H9 (cell line): ENCODE measurements at regions not wholly inside any gene's neighbourhood (a gene's known extent, or its start where the extent isn't known, plus 50 kb on each side); places are given as distances from the start of the nearest gene placed in this dataset.

Experiments used
- DNase-seq: peaks from one replicate; pipeline ENCODE4 v3.0.0-alpha.2; 2017
- H2AFZ ChIP-seq: one replicate; pipeline ENCODE4 v1.6.1; 2013; ENCODE audit warnings: mild to moderate bottlenecking, low read length, control low read depth, moderate library complexity
- H2AK5ac ChIP-seq: 2 replicates; pipeline ENCODE4 v1.6.1; 2013; ENCODE audit warnings: low read length, control low read depth, mixed read lengths; ENCODE audit not compliant: insufficient read length
- H2BK120ac ChIP-seq: one replicate; pipeline ENCODE4 v1.6.1; 2013; ENCODE audit warnings: low read depth, mild to moderate bottlenecking, low read length, control low read depth, inconsistent platforms; ENCODE audit not compliant: poor library complexity, severe bottlenecking
- H2BK12ac ChIP-seq: 2 replicates; pipeline ENCODE4 v1.6.1; 2013; ENCODE audit warnings: low read length, control low read depth, mixed read lengths, low read depth; ENCODE audit not compliant: insufficient read length
- H2BK15ac ChIP-seq: 2 replicates; pipeline ENCODE4 v1.6.1; 2013; ENCODE audit warnings: low read depth, low read length, control low read depth
- H2BK20ac ChIP-seq: one replicate; pipeline ENCODE4 v1.6.1; 2013; ENCODE audit warnings: low read depth, mild to moderate bottlenecking, low read length, control low read depth, inconsistent platforms; ENCODE audit not compliant: poor library complexity, severe bottlenecking
- H2BK5ac ChIP-seq: 2 replicates; pipeline ENCODE4 v1.6.1; 2013; ENCODE audit warnings: low read length, control low read depth, mixed read lengths; ENCODE audit not compliant: insufficient read length
- H3K14ac ChIP-seq: 2 replicates; pipeline ENCODE4 v1.6.1; 2013; ENCODE audit warnings: low read length, control low read depth; ENCODE audit not compliant: insufficient read depth
- H3K18ac ChIP-seq: 2 replicates; pipeline ENCODE4 v1.6.1; 2013; ENCODE audit warnings: low read depth, mild to moderate bottlenecking, mixed read lengths, low read length, control low read depth; ENCODE audit not compliant: insufficient read length
- H3K23ac ChIP-seq: 2 replicates; pipeline ENCODE4 v1.6.1; 2013; ENCODE audit warnings: low read length, control low read depth, mixed read lengths, low read depth; ENCODE audit not compliant: insufficient read length
- H3K23me2 ChIP-seq: 2 replicates; pipeline ENCODE4 v1.6.1; 2013; ENCODE audit warnings: low read depth, mild to moderate bottlenecking, mixed read lengths, low read length, control low read depth; ENCODE audit not compliant: insufficient read length, poor library complexity, severe bottlenecking
- H3K27ac ChIP-seq: 2 replicates; pipeline ENCODE4 v1.5.1; 2013; ENCODE audit warnings: low read length, control low read depth, mixed read lengths, low read depth; ENCODE audit not compliant: insufficient read length
- H3K27me3 ChIP-seq: 2 replicates; pipeline ENCODE4 v1.6.1; 2013; ENCODE audit warnings: low read length, control low read depth, inconsistent platforms; ENCODE audit not compliant: insufficient read depth
- H3K4ac ChIP-seq: 2 replicates; pipeline ENCODE4 v1.6.1; 2013; ENCODE audit warnings: low read depth, mild to moderate bottlenecking, control low read depth, inconsistent platforms, low read length, moderate library complexity
- H3K4me1 ChIP-seq: 2 replicates; pipeline ENCODE4 v1.6.1; 2013; ENCODE audit warnings: low read length, control low read depth, inconsistent platforms; ENCODE audit not compliant: insufficient read depth
- H3K4me2 ChIP-seq: 2 replicates; pipeline ENCODE4 v1.6.1; 2013; ENCODE audit warnings: low read length, control low read depth, mixed read lengths; ENCODE audit not compliant: insufficient read length, insufficient read depth
- H3K56ac ChIP-seq: 2 replicates; pipeline ENCODE4 v1.6.1; 2013; ENCODE audit warnings: low read depth, mild to moderate bottlenecking, mixed read lengths, low read length, control low read depth; ENCODE audit not compliant: insufficient read length
- H3K79me1 ChIP-seq: 2 replicates; pipeline ENCODE4 v1.6.1; 2013; ENCODE audit warnings: low read depth, mild to moderate bottlenecking, moderate library complexity, low read length, control low read depth, inconsistent platforms; ENCODE audit not compliant: insufficient read depth, poor library complexity, severe bottlenecking
- H3K79me2 ChIP-seq: 2 replicates; pipeline ENCODE4 v1.6.1; 2013; ENCODE audit warnings: low read length, control low read depth, inconsistent platforms; ENCODE audit not compliant: insufficient read depth
- H3K9ac ChIP-seq: 2 replicates; pipeline ENCODE4 v1.6.1; 2013; ENCODE audit warnings: low read length, control low read depth, mixed read lengths; ENCODE audit not compliant: insufficient read length; ENCODE audit errors: extremely low read depth
- H3K9me3 ChIP-seq: one replicate; pipeline ENCODE4 v1.6.1; 2013; ENCODE audit warnings: low read depth, low read length, inconsistent platforms; ENCODE audit not compliant: control insufficient read depth
- H3T11ph ChIP-seq: one replicate; pipeline ENCODE4 v1.6.1; 2013; ENCODE audit warnings: mild to moderate bottlenecking, low read length, control low read depth, inconsistent platforms
- H4K20me1 ChIP-seq: one replicate; pipeline ENCODE4 v1.6.1; 2013; ENCODE audit not compliant: control insufficient read depth, insufficient read length, insufficient read depth
- H4K5ac ChIP-seq: 2 replicates; pipeline ENCODE4 v1.6.1; 2013; ENCODE audit warnings: low read depth, mild to moderate bottlenecking, mixed read lengths, low read length, control low read depth; ENCODE audit not compliant: insufficient read length
- H4K8ac ChIP-seq: replicated peaks from 2 replicates; pipeline ENCODE4 v1.6.1; 2013; ENCODE audit warnings: low read length, control low read depth, mixed read lengths, low read depth; ENCODE audit not compliant: insufficient read length
- H4K91ac ChIP-seq: 2 replicates; pipeline ENCODE4 v1.6.1; 2013; ENCODE audit warnings: low read depth, mild to moderate bottlenecking, moderate library complexity, mixed read lengths, low read length, control low read depth; ENCODE audit not compliant: insufficient read length
- H3K27ac Mint-ChIP-seq, 3 experiments: 2 replicates in 2 of 3; 3 replicates in 1 of 3; pipeline ENCODE4 v1.8.0; 2020 to 2021; ENCODE audit warnings: mixed read lengths in 3 of 3, mild to moderate bottlenecking in 1 of 3, moderate library complexity in 1 of 3
- H3K27me3 Mint-ChIP-seq: 2 replicates; pipeline ENCODE4 v1.8.0; 2021; ENCODE audit warnings: low read depth, mild to moderate bottlenecking, moderate library complexity, mixed read lengths
- H3K36me3 Mint-ChIP-seq, 3 experiments: 2 replicates in 2 of 3; 3 replicates in 1 of 3; pipeline ENCODE4 v1.8.0; 2020 to 2021; ENCODE audit warnings: low read depth in 3 of 3, mixed read lengths in 3 of 3; ENCODE audit not compliant: insufficient read depth in 1 of 3
- H3K4me1 Mint-ChIP-seq, 2 experiments: 2 replicates each; pipeline ENCODE4 v1.8.0; 2020; ENCODE audit warnings: mixed read lengths in 2 of 2
- H3K4me3 Mint-ChIP-seq, 2 experiments: 2 replicates in 1 of 2; 3 replicates in 1 of 2; pipeline ENCODE4 v1.8.0; 2020 to 2021; ENCODE audit warnings: mild to moderate bottlenecking in 2 of 2, mixed read lengths in 2 of 2, moderate library complexity in 1 of 2
- H3K9me3 Mint-ChIP-seq, 2 experiments: 2 replicates in 1 of 2; 3 replicates in 1 of 2; pipeline ENCODE4 v1.8.0; 2020; ENCODE audit warnings: mild to moderate bottlenecking in 2 of 2, mixed read lengths in 2 of 2, moderate library complexity in 1 of 2
- CTCF ChIP-seq: fragments of 200-600 bp; sonication (generic); conservative IDR thresholded peaks from 3 replicates; pipeline ENCODE4 v1.8.0; 2021; ENCODE audit warnings: antibody characterized with exemption, mild to moderate bottlenecking
- WGBS: extraction: QIAGEN DNeasy Blood & Tissue Kit; methylation state at CpG from one replicate; pipeline ENCODE4 v1.1.7; 2013; ENCODE audit warnings: missing lambda C conversion rate, low lambda C conversion rate, mixed read lengths; ENCODE audit not compliant: insufficient read length; ENCODE audit errors: extremely low coverage; 5-methylcytosine and 5-hydroxymethylcytosine counted together

GRCh38 chr11:29023761-29024160 is 915.6 kb downstream of the METTL15 start:
- H3K4me1 Mint-ChIP-seq = peaks cover 5 to 13% of the 10 kb centered on the region in 2 experiments
- no peak overlapping the region for H2BK20ac ChIP-seq
- no peak overlapping the region for H2AK5ac ChIP-seq
- H3K9me3 ChIP-seq = no peaks in the 10 kb centered on the region
- no peak overlapping the region for H4K5ac ChIP-seq
- no peak overlapping the region for H3T11ph ChIP-seq
- H3K79me2 ChIP-seq = no peaks in the 10 kb centered on the region
- no peaks in the 10 kb centered on the region for H3K4me1 ChIP-seq
- DNase-seq = no peak
- no peak for TF ChIP-seq CTCF
- no peak overlapping the region for H2BK5ac ChIP-seq
- H3K27ac Mint-ChIP-seq = no peak overlapping the region
- H3K23me2 ChIP-seq = no peaks in the 10 kb centered on the region
- H3K27ac ChIP-seq = no peak overlapping the region
- H3K4me3 Mint-ChIP-seq = no peak overlapping the region
- no peak overlapping the region for H2BK15ac ChIP-seq
- H3K27me3 Mint-ChIP-seq = no peaks in the 10 kb centered on the region
- H3K9me3 Mint-ChIP-seq = peaks cover 9 to 12% of the 10 kb centered on the region in 2 experiments; a peak in 4 of 5 replicates
- no peak overlapping the region for H4K91ac ChIP-seq
- H3K14ac ChIP-seq = no peak overlapping the region
- no CpG with 5 or more reads among the region's 1 CpG for WGBS
- H3K79me1 ChIP-seq = no peaks in the 10 kb centered on the region
- H3K4ac ChIP-seq = no peak overlapping the region
- no peak overlapping the region for H3K18ac ChIP-seq
- no peaks in the 10 kb centered on the region for H4K20me1 ChIP-seq
- H2BK120ac ChIP-seq = no peak overlapping the region
- H3K9ac ChIP-seq = no peak overlapping the region
- H3K36me3 Mint-ChIP-seq = peaks cover 4 to 10% (median 4%) of the 10 kb centered on the region in 3 experiments; a peak in 3 of 7 replicates
- H3K27me3 ChIP-seq = no peaks in the 10 kb centered on the region
- no peak overlapping the region for H2AFZ ChIP-seq
- no peak overlapping the region for H3K23ac ChIP-seq
- no peak overlapping the region for H3K56ac ChIP-seq
- H3K4me2 ChIP-seq = no peak overlapping the region
- H2BK12ac ChIP-seq = no peak overlapping the region
- no peak overlapping the region for H4K8ac ChIP-seq
